ENCODE measurements at regions not wholly inside any gene's neighbourhood (a gene's known extent, or its start where the extent isn't known, plus 50 kb on each side); places are given as distances from the start of the nearest gene placed in this dataset.
"Not testable (repeated sequence)": the region's sequence is repeated elsewhere in the genome, so short reads cannot be mapped to it uniquely, and the experiment has no call there.

DNA sequence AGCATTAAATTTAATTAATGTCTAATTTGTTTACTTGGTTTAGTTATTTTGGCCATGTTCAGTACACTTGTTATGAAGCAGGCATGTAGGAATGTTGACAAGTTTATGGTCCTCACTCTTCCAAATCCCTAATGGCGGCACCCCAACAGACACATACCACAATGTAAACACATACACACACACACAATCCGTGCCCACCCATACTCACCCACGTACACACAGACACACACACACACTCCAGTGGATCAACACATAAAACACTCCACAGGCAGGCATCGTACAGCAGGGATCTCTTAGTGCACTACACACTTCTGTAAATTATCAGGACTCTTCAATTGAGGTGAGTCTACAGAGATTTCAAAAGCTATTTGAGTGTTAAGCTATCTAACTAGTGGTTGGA lies 767.5 kb downstream of the FOXD4L6 start:
- 78% methylated on average over 4 of the region's 4 CpGs for WGBS

DNA sequence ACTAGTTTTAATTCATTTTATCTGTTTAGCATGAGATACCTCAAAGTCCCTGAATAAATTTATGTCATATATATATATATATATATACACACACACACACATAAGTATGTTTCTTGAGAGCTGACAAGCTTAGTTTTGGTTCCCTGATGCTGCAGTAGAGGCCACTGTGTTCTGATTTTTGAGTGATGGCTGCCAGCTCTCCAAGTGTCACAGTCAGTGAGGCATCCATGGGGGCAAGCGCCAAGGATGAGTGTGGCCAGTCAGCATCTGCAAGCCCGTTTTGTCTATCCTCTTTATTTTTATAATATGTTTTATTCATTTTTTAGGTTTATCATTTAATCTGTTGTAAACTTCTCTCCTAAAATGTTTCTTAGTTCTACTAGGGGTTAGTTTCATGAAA lies 797.5 kb downstream of the FOXD4L6 start:
- H3K27ac ChIP-seq (ENCODE audit: low read length); H3K4me1 ChIP-seq (ENCODE audit: control insufficient read depth, insufficient read depth, low read length); H3K4me3 ChIP-seq (ENCODE audit: low read length); H3K9me3 ChIP-seq (ENCODE audit: control insufficient read depth, low read length); ATAC-seq; intact Hi-C loops (cut with DNase I); H3K27me3 ChIP-seq (ENCODE audit: control insufficient read depth, insufficient read depth): not testable (repeated sequence)
- 67% methylated on average over 2 of the region's 2 CpGs for WGBS
- peak in 2 of 3 donors; percentile 14 to 43 for DNase-seq

More for the DNA sequence above, 767.5 kb downstream of the FOXD4L6 start:
- H3K27ac ChIP-seq (ENCODE audit: low read length); ATAC-seq; H3K4me1 ChIP-seq (ENCODE audit: control insufficient read depth, insufficient read depth, low read length); DNase-seq; H3K27me3 ChIP-seq (ENCODE audit: control insufficient read depth, insufficient read depth); intact Hi-C loops (cut with DNase I); H3K9me3 ChIP-seq (ENCODE audit: control insufficient read depth, low read length); H3K4me3 ChIP-seq (ENCODE audit: low read length): not testable (repeated sequence)

DNA sequence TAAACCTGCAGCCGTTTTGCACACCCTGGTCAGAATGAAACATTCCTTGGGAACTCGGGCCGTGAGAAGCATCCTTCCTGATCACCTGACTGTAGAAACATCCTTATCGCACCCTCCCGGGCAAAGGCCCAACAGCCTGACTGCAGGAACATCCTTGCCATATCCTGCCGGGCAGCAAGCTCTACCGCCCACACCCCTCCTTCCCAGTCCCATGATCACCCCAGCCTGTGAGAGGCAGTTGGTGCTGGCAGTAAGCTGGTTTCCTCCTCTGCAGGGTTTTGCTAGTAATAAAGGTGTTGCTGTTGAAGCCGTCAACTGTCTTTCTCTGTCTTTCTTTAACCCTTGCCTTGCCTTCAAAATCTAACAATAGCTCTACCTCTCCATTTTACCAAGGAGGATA lies 799.6 kb downstream of the FOXD4L6 start:
- DNase-seq; H3K4me3 ChIP-seq (ENCODE audit: low read length); H3K27ac ChIP-seq (ENCODE audit: low read length); ATAC-seq; H3K4me1 ChIP-seq (ENCODE audit: control insufficient read depth, insufficient read depth, low read length); H3K27me3 ChIP-seq (ENCODE audit: control insufficient read depth, insufficient read depth); intact Hi-C loops (cut with DNase I); H3K9me3 ChIP-seq (ENCODE audit: control insufficient read depth, low read length): not testable (repeated sequence)
- no CpG with 5 or more reads among the region's 8 CpGs for WGBS

DNA sequence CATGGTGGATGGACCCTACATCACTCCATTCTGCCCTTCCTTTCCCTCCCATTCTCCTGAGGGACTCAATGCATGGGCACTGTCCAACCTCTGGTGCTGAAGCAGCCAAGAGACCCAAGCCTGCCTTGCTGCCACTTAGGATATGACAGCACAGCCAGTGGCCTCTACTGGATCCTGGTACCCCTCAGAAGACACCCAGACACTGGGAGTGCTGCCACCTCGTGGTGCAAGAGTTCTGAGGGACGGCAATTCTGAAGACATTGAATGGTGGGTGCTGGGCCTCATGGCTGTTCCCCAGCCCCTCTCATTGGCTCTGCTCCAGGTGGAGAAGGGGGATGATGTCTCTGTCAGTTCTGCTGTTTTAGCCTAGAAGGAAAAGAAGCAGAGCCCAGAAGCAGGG lies 802.3 kb downstream of the FOXD4L6 start:
- H3K27me3 ChIP-seq (ENCODE audit: control insufficient read depth, insufficient read depth); H3K9me3 ChIP-seq (ENCODE audit: control insufficient read depth, low read length); DNase-seq; H3K27ac ChIP-seq (ENCODE audit: low read length); intact Hi-C loops (cut with DNase I); H3K4me3 ChIP-seq (ENCODE audit: low read length); ATAC-seq; H3K4me1 ChIP-seq (ENCODE audit: control insufficient read depth, insufficient read depth, low read length): not testable (repeated sequence)
- no CpG with 5 or more reads among the region's 2 CpGs for WGBS

DNA sequence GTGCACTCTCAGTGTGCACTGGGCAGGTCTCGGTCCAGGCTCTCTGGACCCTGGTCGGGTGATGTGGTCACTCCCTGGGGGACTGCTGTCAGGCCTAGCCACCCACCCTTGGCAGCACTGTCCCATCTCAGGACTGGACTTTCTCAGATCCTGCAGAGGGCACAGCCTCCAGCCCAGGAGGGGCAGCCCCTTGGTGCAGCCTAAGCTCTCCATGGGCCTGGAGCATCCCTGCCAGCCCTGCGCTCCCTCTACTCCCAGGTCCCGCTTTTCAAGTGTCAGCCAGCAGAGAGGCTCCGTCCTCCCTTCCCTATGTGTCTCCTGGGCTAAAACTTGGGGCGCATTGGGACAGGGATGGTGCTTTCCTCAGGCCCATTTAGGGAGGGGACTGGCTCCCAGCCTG lies 805.8 kb downstream of the FOXD4L6 start:
- H3K4me1 ChIP-seq (ENCODE audit: control insufficient read depth, insufficient read depth, low read length); H3K27ac ChIP-seq (ENCODE audit: low read length); intact Hi-C loops (cut with DNase I); H3K9me3 ChIP-seq (ENCODE audit: control insufficient read depth, low read length); ATAC-seq; H3K27me3 ChIP-seq (ENCODE audit: control insufficient read depth, insufficient read depth); H3K4me3 ChIP-seq (ENCODE audit: low read length): not testable (repeated sequence)
- WGBS = 96% methylated on average over 2 of the region's 6 CpGs
- DNase-seq = peak in 2 of 3 donors; percentile 8 to 32

DNA sequence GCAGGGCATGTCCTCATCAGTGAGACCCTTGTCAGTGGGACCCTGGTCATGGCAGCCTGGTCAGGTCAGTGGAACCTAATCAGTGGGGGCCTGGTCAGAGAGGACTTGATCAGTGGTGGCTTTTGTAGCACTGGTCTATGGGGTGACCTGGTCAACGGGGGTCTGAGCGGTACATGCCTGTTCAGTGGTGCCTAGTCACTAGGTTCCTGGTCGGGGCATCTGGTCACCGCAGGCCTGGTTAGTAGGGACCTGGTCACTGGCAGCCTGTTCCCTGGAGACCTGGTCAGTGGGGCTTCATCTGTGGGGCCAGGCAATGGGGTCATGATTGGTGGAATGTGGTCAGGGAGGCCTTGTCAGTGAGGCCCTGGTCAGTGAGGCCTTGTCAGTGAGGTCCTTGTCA lies 806.6 kb downstream of the FOXD4L6 start:
- no CpG with 5 or more reads among the region's 4 CpGs for WGBS
- DNase-seq (peak in 1 of 3 donors; percentile 3), ATAC-seq (peak in 1 of 2 donors; percentile 47)
- H3K27ac ChIP-seq (ENCODE audit: low read length); H3K9me3 ChIP-seq (ENCODE audit: control insufficient read depth, low read length); H3K4me3 ChIP-seq (ENCODE audit: low read length); intact Hi-C loops (cut with DNase I); H3K27me3 ChIP-seq (ENCODE audit: control insufficient read depth, insufficient read depth); H3K4me1 ChIP-seq (ENCODE audit: control insufficient read depth, insufficient read depth, low read length): not testable (repeated sequence)

DNA sequence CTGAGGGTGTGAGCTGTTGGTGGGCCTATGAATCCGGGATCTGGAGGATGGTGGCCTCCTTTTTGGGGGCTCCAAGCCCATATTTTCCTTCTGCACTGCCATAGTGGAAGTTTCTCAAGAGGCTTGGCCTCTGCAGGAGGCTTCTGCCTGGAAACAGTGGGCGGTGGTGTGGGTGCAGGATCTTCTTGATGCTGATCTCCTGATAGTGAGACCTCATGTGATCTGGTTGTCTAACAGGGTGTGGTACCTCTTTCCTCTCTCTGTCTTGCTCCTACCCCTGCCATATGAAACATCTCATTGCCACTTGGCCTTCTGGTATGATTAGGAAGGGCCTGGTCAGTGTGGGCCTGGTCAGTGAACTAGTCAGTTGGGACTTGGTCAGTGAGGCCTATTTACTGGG lies 807.3 kb downstream of the FOXD4L6 start:
- intact Hi-C loops (cut with DNase I); H3K4me1 ChIP-seq (ENCODE audit: control insufficient read depth, insufficient read depth, low read length); H3K9me3 ChIP-seq (ENCODE audit: control insufficient read depth, low read length); H3K27ac ChIP-seq (ENCODE audit: low read length); DNase-seq; H3K27me3 ChIP-seq (ENCODE audit: control insufficient read depth, insufficient read depth); H3K4me3 ChIP-seq (ENCODE audit: low read length); ATAC-seq: not testable (repeated sequence)
- WGBS = no CpG with 5 or more reads among the region's 2 CpGs

DNA sequence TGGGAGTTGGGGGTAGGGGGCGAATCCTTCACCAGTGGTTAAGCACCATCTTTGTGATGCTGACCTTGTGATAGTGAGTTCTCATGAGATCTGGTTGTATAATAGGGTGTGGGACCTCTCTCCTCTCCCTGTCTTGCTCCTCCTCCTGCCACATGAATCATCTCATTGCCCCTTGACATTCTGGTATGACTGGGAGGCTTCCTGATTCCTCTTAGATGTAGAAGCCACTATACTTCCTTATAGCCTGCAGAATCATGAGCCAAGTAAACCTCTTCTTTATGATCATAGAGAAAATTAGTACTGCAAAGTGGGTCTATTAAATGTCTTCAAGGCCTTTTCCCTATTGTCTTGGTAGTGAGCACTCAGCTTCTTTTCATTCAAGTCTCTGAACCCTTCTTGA lies 813.3 kb downstream of the FOXD4L6 start:
- H3K27ac ChIP-seq (ENCODE audit: low read length); H3K4me3 ChIP-seq (ENCODE audit: low read length); ATAC-seq; H3K27me3 ChIP-seq (ENCODE audit: control insufficient read depth, insufficient read depth); intact Hi-C loops (cut with DNase I); H3K9me3 ChIP-seq (ENCODE audit: control insufficient read depth, low read length); H3K4me1 ChIP-seq (ENCODE audit: control insufficient read depth, insufficient read depth, low read length); DNase-seq: not testable (repeated sequence)
- no CpG with 5 or more reads among the region's 1 CpG for WGBS

DNA sequence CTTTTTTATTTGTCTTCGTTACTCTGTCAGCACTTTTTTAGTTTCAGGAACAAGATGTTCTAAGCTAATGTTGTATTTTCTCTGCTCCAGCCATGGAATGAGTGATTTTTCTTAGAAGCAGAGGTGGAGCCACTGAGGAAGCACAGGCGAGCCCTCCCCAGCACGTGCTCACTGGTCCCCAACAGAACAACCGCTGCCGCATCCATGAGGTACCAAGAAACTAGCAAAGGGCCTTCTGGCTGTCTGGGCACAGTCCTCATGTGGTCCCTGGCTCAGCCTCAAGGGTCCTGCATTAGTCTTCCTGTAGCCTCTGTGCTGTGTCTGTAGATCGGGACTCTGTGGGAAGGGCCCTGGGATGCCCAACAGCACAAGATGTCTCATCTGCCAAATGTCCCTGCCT lies 838.5 kb downstream of the FOXD4L6 start:
- H3K4me3 ChIP-seq (ENCODE audit: low read length); H3K4me1 ChIP-seq (ENCODE audit: control insufficient read depth, insufficient read depth, low read length); ATAC-seq; intact Hi-C loops (cut with DNase I); H3K27me3 ChIP-seq (ENCODE audit: control insufficient read depth, insufficient read depth); H3K9me3 ChIP-seq (ENCODE audit: control insufficient read depth, low read length); H3K27ac ChIP-seq (ENCODE audit: low read length): not testable (repeated sequence)
- DNase-seq = peak in 2 of 3 donors; percentile 11
- WGBS = 92% methylated on average over 4 of the region's 6 CpGs
